Liver (tissue), 3 donors: ENCODE measurements at regions not wholly inside any gene's neighbourhood (a gene's known extent, or its start where the extent isn't known, plus 50 kb on each side); places are given as distances from the start of the nearest gene placed in this dataset.
"Not testable (repeated sequence)": the region's sequence is repeated elsewhere in the genome, so short reads cannot be mapped to it uniquely, and the experiment has no call there.

Experiments
- CTCF ChIP-seq: fragments of 150-350 bp; IDR thresholded peaks from 2 replicates; pipeline ENCODE4 v1.5.1; 2017; ENCODE audit warnings: improper control_type of control experiment, low read depth, low read length; ENCODE audit not compliant: missing input control
- EGR1 ChIP-seq, 2 donors: IDR thresholded peaks; 2 replicates each; pipeline ENCODE4 v1.6.1; 2016 to 2018; ENCODE audit warnings: antibody characterized with exemption in 2 of 2, low read depth in 2 of 2
- MAX ChIP-seq: IDR thresholded peaks from 2 replicates; pipeline ENCODE4 v1.6.1; 2016; ENCODE audit warnings: antibody characterized with exemption
- TAF1 ChIP-seq: conservative IDR thresholded peaks from 2 replicates; pipeline ENCODE4 v1.6.1; 2016; ENCODE audit warnings: antibody characterized with exemption, mild to moderate bottlenecking
- YY1 ChIP-seq: IDR thresholded peaks from 2 replicates; pipeline ENCODE4 v1.6.1; 2016; ENCODE audit warnings: antibody characterized with exemption, mild to moderate bottlenecking
- ZBTB33 ChIP-seq: IDR thresholded peaks from 2 replicates; pipeline ENCODE4 v1.6.1; 2016; ENCODE audit warnings: antibody characterized with exemption
- donor health status: healthy.
- donor health status: healthy.

- TF ChIP-seq CTCF; EGR1 (IDR thresholded peaks at IDR 0.05; ENCODE audit: low read depth in 2 of 2); MAX; ZBTB33; YY1; TAF1: not testable (repeated sequence)
These were observed 132.3 kb upstream of the CCZ1B start for GRCh38 chr7:6958371-6958770.
